H9 (cell line): ENCODE measurements at regions not wholly inside any gene's neighbourhood (a gene's known extent, or its start where the extent isn't known, plus 50 kb on each side); places are given as distances from the start of the nearest gene placed in this dataset.

Experiments used
- DNase-seq: peaks from one replicate; pipeline ENCODE4 v3.0.0-alpha.2; 2017
- H2AFZ ChIP-seq: one replicate; pipeline ENCODE4 v1.6.1; 2013; ENCODE audit warnings: mild to moderate bottlenecking, low read length, control low read depth, moderate library complexity
- H2AK5ac ChIP-seq: 2 replicates; pipeline ENCODE4 v1.6.1; 2013; ENCODE audit warnings: low read length, control low read depth, mixed read lengths; ENCODE audit not compliant: insufficient read length
- H2BK120ac ChIP-seq: one replicate; pipeline ENCODE4 v1.6.1; 2013; ENCODE audit warnings: low read depth, mild to moderate bottlenecking, low read length, control low read depth, inconsistent platforms; ENCODE audit not compliant: poor library complexity, severe bottlenecking
- H2BK12ac ChIP-seq: 2 replicates; pipeline ENCODE4 v1.6.1; 2013; ENCODE audit warnings: low read length, control low read depth, mixed read lengths, low read depth; ENCODE audit not compliant: insufficient read length
- H2BK15ac ChIP-seq: 2 replicates; pipeline ENCODE4 v1.6.1; 2013; ENCODE audit warnings: low read depth, low read length, control low read depth
- H2BK20ac ChIP-seq: one replicate; pipeline ENCODE4 v1.6.1; 2013; ENCODE audit warnings: low read depth, mild to moderate bottlenecking, low read length, control low read depth, inconsistent platforms; ENCODE audit not compliant: poor library complexity, severe bottlenecking
- H2BK5ac ChIP-seq: 2 replicates; pipeline ENCODE4 v1.6.1; 2013; ENCODE audit warnings: low read length, control low read depth, mixed read lengths; ENCODE audit not compliant: insufficient read length
- H3K14ac ChIP-seq: 2 replicates; pipeline ENCODE4 v1.6.1; 2013; ENCODE audit warnings: low read length, control low read depth; ENCODE audit not compliant: insufficient read depth
- H3K18ac ChIP-seq: 2 replicates; pipeline ENCODE4 v1.6.1; 2013; ENCODE audit warnings: low read depth, mild to moderate bottlenecking, mixed read lengths, low read length, control low read depth; ENCODE audit not compliant: insufficient read length
- H3K23ac ChIP-seq: 2 replicates; pipeline ENCODE4 v1.6.1; 2013; ENCODE audit warnings: low read length, control low read depth, mixed read lengths, low read depth; ENCODE audit not compliant: insufficient read length
- H3K23me2 ChIP-seq: 2 replicates; pipeline ENCODE4 v1.6.1; 2013; ENCODE audit warnings: low read depth, mild to moderate bottlenecking, mixed read lengths, low read length, control low read depth; ENCODE audit not compliant: insufficient read length, poor library complexity, severe bottlenecking
- H3K27ac ChIP-seq: 2 replicates; pipeline ENCODE4 v1.5.1; 2013; ENCODE audit warnings: low read length, control low read depth, mixed read lengths, low read depth; ENCODE audit not compliant: insufficient read length
- H3K27me3 ChIP-seq: 2 replicates; pipeline ENCODE4 v1.6.1; 2013; ENCODE audit warnings: low read length, control low read depth, inconsistent platforms; ENCODE audit not compliant: insufficient read depth
- H3K4ac ChIP-seq: 2 replicates; pipeline ENCODE4 v1.6.1; 2013; ENCODE audit warnings: low read depth, mild to moderate bottlenecking, control low read depth, inconsistent platforms, low read length, moderate library complexity
- H3K4me1 ChIP-seq: 2 replicates; pipeline ENCODE4 v1.6.1; 2013; ENCODE audit warnings: low read length, control low read depth, inconsistent platforms; ENCODE audit not compliant: insufficient read depth
- H3K4me2 ChIP-seq: 2 replicates; pipeline ENCODE4 v1.6.1; 2013; ENCODE audit warnings: low read length, control low read depth, mixed read lengths; ENCODE audit not compliant: insufficient read length, insufficient read depth
- H3K56ac ChIP-seq: 2 replicates; pipeline ENCODE4 v1.6.1; 2013; ENCODE audit warnings: low read depth, mild to moderate bottlenecking, mixed read lengths, low read length, control low read depth; ENCODE audit not compliant: insufficient read length
- H3K79me1 ChIP-seq: 2 replicates; pipeline ENCODE4 v1.6.1; 2013; ENCODE audit warnings: low read depth, mild to moderate bottlenecking, moderate library complexity, low read length, control low read depth, inconsistent platforms; ENCODE audit not compliant: insufficient read depth, poor library complexity, severe bottlenecking
- H3K79me2 ChIP-seq: 2 replicates; pipeline ENCODE4 v1.6.1; 2013; ENCODE audit warnings: low read length, control low read depth, inconsistent platforms; ENCODE audit not compliant: insufficient read depth
- H3K9ac ChIP-seq: 2 replicates; pipeline ENCODE4 v1.6.1; 2013; ENCODE audit warnings: low read length, control low read depth, mixed read lengths; ENCODE audit not compliant: insufficient read length; ENCODE audit errors: extremely low read depth
- H3K9me3 ChIP-seq: one replicate; pipeline ENCODE4 v1.6.1; 2013; ENCODE audit warnings: low read depth, low read length, inconsistent platforms; ENCODE audit not compliant: control insufficient read depth
- H3T11ph ChIP-seq: one replicate; pipeline ENCODE4 v1.6.1; 2013; ENCODE audit warnings: mild to moderate bottlenecking, low read length, control low read depth, inconsistent platforms
- H4K20me1 ChIP-seq: one replicate; pipeline ENCODE4 v1.6.1; 2013; ENCODE audit not compliant: control insufficient read depth, insufficient read length, insufficient read depth
- H4K5ac ChIP-seq: 2 replicates; pipeline ENCODE4 v1.6.1; 2013; ENCODE audit warnings: low read depth, mild to moderate bottlenecking, mixed read lengths, low read length, control low read depth; ENCODE audit not compliant: insufficient read length
- H4K8ac ChIP-seq: replicated peaks from 2 replicates; pipeline ENCODE4 v1.6.1; 2013; ENCODE audit warnings: low read length, control low read depth, mixed read lengths, low read depth; ENCODE audit not compliant: insufficient read length
- H4K91ac ChIP-seq: 2 replicates; pipeline ENCODE4 v1.6.1; 2013; ENCODE audit warnings: low read depth, mild to moderate bottlenecking, moderate library complexity, mixed read lengths, low read length, control low read depth; ENCODE audit not compliant: insufficient read length
- H3K27ac Mint-ChIP-seq, 3 experiments: 2 replicates in 2 of 3; 3 replicates in 1 of 3; pipeline ENCODE4 v1.8.0; 2020 to 2021; ENCODE audit warnings: mixed read lengths in 3 of 3, mild to moderate bottlenecking in 1 of 3, moderate library complexity in 1 of 3
- H3K27me3 Mint-ChIP-seq: 2 replicates; pipeline ENCODE4 v1.8.0; 2021; ENCODE audit warnings: low read depth, mild to moderate bottlenecking, moderate library complexity, mixed read lengths
- H3K36me3 Mint-ChIP-seq, 3 experiments: 2 replicates in 2 of 3; 3 replicates in 1 of 3; pipeline ENCODE4 v1.8.0; 2020 to 2021; ENCODE audit warnings: low read depth in 3 of 3, mixed read lengths in 3 of 3; ENCODE audit not compliant: insufficient read depth in 1 of 3
- H3K4me1 Mint-ChIP-seq, 2 experiments: 2 replicates each; pipeline ENCODE4 v1.8.0; 2020; ENCODE audit warnings: mixed read lengths in 2 of 2
- H3K4me3 Mint-ChIP-seq, 2 experiments: 2 replicates in 1 of 2; 3 replicates in 1 of 2; pipeline ENCODE4 v1.8.0; 2020 to 2021; ENCODE audit warnings: mild to moderate bottlenecking in 2 of 2, mixed read lengths in 2 of 2, moderate library complexity in 1 of 2
- H3K9me3 Mint-ChIP-seq, 2 experiments: 2 replicates in 1 of 2; 3 replicates in 1 of 2; pipeline ENCODE4 v1.8.0; 2020; ENCODE audit warnings: mild to moderate bottlenecking in 2 of 2, mixed read lengths in 2 of 2, moderate library complexity in 1 of 2
- CTCF ChIP-seq: fragments of 200-600 bp; sonication (generic); conservative IDR thresholded peaks from 3 replicates; pipeline ENCODE4 v1.8.0; 2021; ENCODE audit warnings: antibody characterized with exemption, mild to moderate bottlenecking
- WGBS: extraction: QIAGEN DNeasy Blood & Tissue Kit; methylation state at CpG from one replicate; pipeline ENCODE4 v1.1.7; 2013; ENCODE audit warnings: missing lambda C conversion rate, low lambda C conversion rate, mixed read lengths; ENCODE audit not compliant: insufficient read length; ENCODE audit errors: extremely low coverage; 5-methylcytosine and 5-hydroxymethylcytosine counted together

- no CpG with 5 or more reads among the region's 3 CpGs for WGBS
- no peak overlapping the region for H2BK5ac ChIP-seq
- H3K4me1 Mint-ChIP-seq = peaks cover 10 to 26% of the 10 kb centered on the region in 2 experiments
- H3T11ph ChIP-seq = no peak overlapping the region
- no peaks in the 10 kb centered on the region for H3K36me3 Mint-ChIP-seq
- H3K27ac Mint-ChIP-seq = no peak overlapping the region; a peak in 1 of 7 replicates
- H2AFZ ChIP-seq = no peak overlapping the region
- no peaks in the 10 kb centered on the region for H3K23me2 ChIP-seq
- no peak overlapping the region for H2BK20ac ChIP-seq
- no peak overlapping the region for H3K18ac ChIP-seq
- no peak overlapping the region for H2AK5ac ChIP-seq
- DNase-seq = no peak
- H3K4me1 ChIP-seq = no peaks in the 10 kb centered on the region; the same call in 1 of the 2 replicates
- no peak overlapping the region for H3K9ac ChIP-seq
- H3K27ac ChIP-seq = no peak overlapping the region
- no peak overlapping the region for H3K14ac ChIP-seq
- H4K5ac ChIP-seq = no peak overlapping the region
- H3K4me3 Mint-ChIP-seq = no peak overlapping the region
- H4K91ac ChIP-seq = no peak overlapping the region
- H3K4me2 ChIP-seq = no peak overlapping the region
- no peaks in the 10 kb centered on the region for H3K9me3 ChIP-seq
- H2BK15ac ChIP-seq = peak overlapping the region; percentile 77; the same call in 1 of the 2 replicates
- H3K9me3 Mint-ChIP-seq = no peaks in the 10 kb centered on the region
- no peak overlapping the region for H2BK12ac ChIP-seq
- H3K23ac ChIP-seq = no peak overlapping the region
- H3K79me1 ChIP-seq = no peaks in the 10 kb centered on the region
- H3K27me3 Mint-ChIP-seq = no peaks in the 10 kb centered on the region
- TF ChIP-seq CTCF = no peak
- no peak overlapping the region for H3K56ac ChIP-seq
- no peak overlapping the region for H4K8ac ChIP-seq
- no peaks in the 10 kb centered on the region for H3K79me2 ChIP-seq
- no peaks in the 10 kb centered on the region for H4K20me1 ChIP-seq
- H3K4ac ChIP-seq = no peak overlapping the region
- H3K27me3 ChIP-seq = no peaks in the 10 kb centered on the region
- H2BK120ac ChIP-seq = no peak overlapping the region
Observed at GRCh38 chr5:82642313-82642712, 364.2 kb upstream of the RPS23 start.
